T-helper 1 cell treated with Interleukin-12 subunit alpha and Interleukin-12 subunit beta and Interleukin-4 antibody, amounts not matched to agents 30 μg/mL and 1 μg/mL, for 36 hours (primary cell): ENCODE measurements at regions not wholly inside any gene's neighbourhood (a gene's known extent, or its start where the extent isn't known, plus 50 kb on each side); places are given as distances from the start of the nearest gene placed in this dataset.
"Not testable (repeated sequence)": the region's sequence is repeated elsewhere in the genome, so short reads cannot be mapped to it uniquely, and the experiment has no call there.

Experiments
- H3K27ac Mint-ChIP-seq: one replicate; pipeline ENCODE4 v1.8.0; 2021; ENCODE audit warnings: mild to moderate bottlenecking, mixed read lengths
- H3K27me3 Mint-ChIP-seq: one replicate; pipeline ENCODE4 v1.8.0; 2021; ENCODE audit warnings: low read depth, mixed read lengths
- H3K36me3 Mint-ChIP-seq: one replicate; pipeline ENCODE4 v1.8.0; 2021; ENCODE audit warnings: low read depth, mixed read lengths
- H3K4me1 Mint-ChIP-seq: one replicate; pipeline ENCODE4 v1.8.0; 2021; ENCODE audit warnings: low read depth, mixed read lengths
- H3K4me3 Mint-ChIP-seq: one replicate; pipeline ENCODE4 v1.8.0; 2021; ENCODE audit warnings: mild to moderate bottlenecking, moderate library complexity, mixed read lengths
- H3K9me3 Mint-ChIP-seq: one replicate; pipeline ENCODE4 v1.8.0; 2021; ENCODE audit warnings: mixed read lengths

DNA sequence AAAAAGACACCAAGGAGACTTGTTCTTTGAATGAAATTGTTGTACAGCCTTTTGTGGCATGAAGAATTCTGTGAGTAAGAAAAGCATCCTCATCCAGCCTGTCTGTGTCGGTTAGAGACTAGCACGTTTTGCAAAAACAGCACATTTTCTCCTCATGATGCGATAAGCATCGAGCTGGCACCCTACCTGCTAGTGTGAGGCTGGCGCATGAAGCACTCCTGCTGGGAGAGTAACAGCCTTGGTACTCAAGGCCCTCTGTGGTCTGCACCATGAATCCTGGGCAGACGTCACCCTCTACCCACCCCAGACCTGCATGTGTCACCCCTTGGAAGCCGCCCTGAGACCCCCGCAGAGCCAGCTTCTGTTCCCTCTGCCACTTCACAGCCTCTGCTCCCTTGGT, 92.6 kb upstream of the TMEM132E start:
- Mint-ChIP-seq H3K27ac (no peak overlapping the region), H3K36me3 (no peaks in the 10 kb centered on the region), H3K4me1 (peaks cover 3% of the 10 kb centered on the region), H3K4me3 (no peak overlapping the region), H3K27me3 (peaks cover 11% of the 10 kb centered on the region), H3K9me3 (no peaks in the 10 kb centered on the region)

DNA sequence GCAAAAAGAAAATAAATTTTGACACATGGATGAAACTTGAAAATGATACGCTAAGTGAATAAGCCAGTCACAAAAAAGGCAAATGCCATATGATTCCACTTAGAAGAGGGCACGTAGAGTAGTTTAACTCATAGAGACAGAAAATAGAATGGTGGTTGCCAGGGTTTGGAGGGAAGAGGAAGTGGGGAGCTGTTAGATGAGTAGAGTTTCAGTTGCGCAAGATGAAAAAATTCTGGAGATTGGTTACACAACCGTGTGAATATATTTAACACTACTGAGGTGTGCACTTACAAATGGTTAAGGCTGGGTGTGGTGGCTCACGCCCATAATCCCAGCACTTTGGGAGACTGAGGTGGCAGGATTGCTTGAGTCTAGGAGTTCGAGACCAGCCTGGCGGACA, 93.4 kb upstream of the TMEM132E start:
- Mint-ChIP-seq H3K4me3 (no peak overlapping the region), H3K4me1 (peaks cover 3% of the 10 kb centered on the region), H3K9me3 (no peaks in the 10 kb centered on the region), H3K27me3 (peaks cover 11% of the 10 kb centered on the region), H3K36me3 (no peaks in the 10 kb centered on the region), H3K27ac (no peak overlapping the region)

- Mint-ChIP-seq H3K4me1 (peaks cover 3% of the 10 kb centered on the region), H3K4me3 (no peak overlapping the region), H3K27ac (no peak overlapping the region), H3K36me3 (no peaks in the 10 kb centered on the region), H3K27me3 (peaks cover 7% of the 10 kb centered on the region), H3K9me3 (no peaks in the 10 kb centered on the region)
These were observed 95.1 kb upstream of the TMEM132E start for GRCh38 chr17:34484193-34484733.

DNA sequence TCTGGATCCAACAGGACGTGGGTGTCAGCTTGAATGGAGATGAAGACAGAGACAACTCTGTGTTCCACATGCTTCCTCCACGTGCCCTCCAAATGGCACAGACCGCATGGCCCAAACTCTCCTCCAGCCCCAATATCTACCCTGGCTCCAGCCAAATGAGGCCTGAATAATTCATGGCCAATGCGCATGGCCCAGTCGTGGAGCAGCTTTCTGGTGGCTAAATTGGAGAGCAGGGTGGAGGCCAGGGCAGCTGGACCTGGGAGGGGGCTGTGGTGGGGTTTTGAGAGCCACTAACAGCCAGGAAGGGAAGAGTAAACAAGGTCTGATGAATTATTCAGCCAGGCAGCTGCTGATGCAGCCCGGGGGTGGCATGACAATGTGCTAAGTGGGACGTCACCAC, 96.7 kb upstream of the TMEM132E start:
- no peaks in the 10 kb centered on the region for H3K36me3 Mint-ChIP-seq
- no peak overlapping the region for H3K4me3 Mint-ChIP-seq

GRCh38 chr17:34481779-34482178, 97.6 kb upstream of the TMEM132E start:
- Mint-ChIP-seq H3K4me1 (peaks cover 3% of the 10 kb centered on the region), H3K36me3 (no peaks in the 10 kb centered on the region), H3K27me3 (peaks cover 7% of the 10 kb centered on the region), H3K4me3 (no peak overlapping the region), H3K9me3 (no peaks in the 10 kb centered on the region), H3K27ac (no peak overlapping the region)

More for the DNA sequence above, 96.7 kb upstream of the TMEM132E start:
- H3K4me1 Mint-ChIP-seq: peaks cover 3% of the 10 kb centered on the region
- H3K27ac Mint-ChIP-seq: no peak overlapping the region
- H3K27me3 Mint-ChIP-seq: peaks cover 12% of the 10 kb centered on the region
- H3K9me3 Mint-ChIP-seq: no peaks in the 10 kb centered on the region

- Mint-ChIP-seq H3K36me3 (no peaks in the 10 kb centered on the region), H3K4me1 (no peaks in the 10 kb centered on the region), H3K27me3 (peaks cover 5% of the 10 kb centered on the region), H3K4me3 (no peak overlapping the region), H3K27ac (no peak overlapping the region), H3K9me3 (no peaks in the 10 kb centered on the region)
These were observed 100.0 kb upstream of the TMEM132E start for GRCh38 chr17:34479371-34479770.

DNA sequence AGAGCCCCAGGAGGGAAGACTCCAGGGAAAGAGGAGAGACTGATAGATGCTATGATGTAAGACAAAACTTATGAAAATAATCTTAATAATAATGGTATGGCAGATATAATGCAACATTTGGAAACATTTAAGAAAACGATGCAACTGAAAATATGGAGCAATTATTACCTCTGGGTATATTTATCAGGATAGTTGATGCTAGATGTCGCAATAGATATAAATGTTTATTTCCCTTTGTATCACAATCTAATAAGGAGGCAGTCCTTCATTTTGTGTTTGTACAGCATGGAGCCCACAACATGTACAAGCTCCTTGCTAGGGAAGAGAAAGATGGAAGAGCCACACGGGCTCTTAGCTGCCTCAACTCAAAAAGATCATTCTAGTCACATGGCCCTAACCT, 101.1 kb upstream of the TMEM132E start:
- no peaks in the 10 kb centered on the region for H3K36me3 Mint-ChIP-seq
- no peak overlapping the region for H3K4me3 Mint-ChIP-seq
- H3K9me3 Mint-ChIP-seq: no peaks in the 10 kb centered on the region
- H3K4me1 Mint-ChIP-seq: no peaks in the 10 kb centered on the region
- H3K27me3 Mint-ChIP-seq: peaks cover 5% of the 10 kb centered on the region
- no peak overlapping the region for H3K27ac Mint-ChIP-seq

- Mint-ChIP-seq H3K27me3 (peaks cover 15% of the 10 kb centered on the region), H3K4me1 (no peaks in the 10 kb centered on the region), H3K9me3 (no peaks in the 10 kb centered on the region)
These were observed 104.1 kb upstream of the TMEM132E start for GRCh38 chr17:34475296-34475695.

GRCh38 chr17:34474706-34475105, 104.7 kb upstream of the TMEM132E start:
- H3K27ac Mint-ChIP-seq: no peak overlapping the region
- peaks cover 15% of the 10 kb centered on the region for H3K27me3 Mint-ChIP-seq
- H3K36me3 Mint-ChIP-seq: no peaks in the 10 kb centered on the region
- H3K4me1 Mint-ChIP-seq: no peaks in the 10 kb centered on the region
- no peak overlapping the region for H3K4me3 Mint-ChIP-seq
- H3K9me3 Mint-ChIP-seq: no peaks in the 10 kb centered on the region

More at GRCh38 chr17:34475296-34475695, 104.1 kb upstream of the TMEM132E start:
- no peak overlapping the region for H3K27ac Mint-ChIP-seq
- H3K36me3 Mint-ChIP-seq: no peaks in the 10 kb centered on the region
- no peak overlapping the region for H3K4me3 Mint-ChIP-seq

DNA sequence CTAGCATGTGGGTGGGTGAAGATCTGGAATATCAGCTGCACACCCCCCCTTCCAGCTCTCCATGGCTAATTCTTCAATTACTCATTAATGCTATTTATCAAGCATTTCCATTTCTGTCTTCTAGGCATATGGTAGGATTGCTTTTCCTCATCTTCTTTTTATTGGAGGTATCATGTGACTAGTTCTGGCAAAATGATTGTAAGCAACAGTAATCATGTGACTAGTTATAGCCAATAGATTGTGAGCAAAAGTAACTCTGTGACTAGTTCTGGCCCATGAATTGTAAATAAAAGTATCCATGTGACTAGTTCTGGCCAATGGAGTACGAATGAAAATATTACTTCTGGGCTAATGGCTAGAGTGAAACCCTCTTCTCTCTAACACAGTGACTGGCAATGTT, 107.0 kb upstream of the TMEM132E start:
- Mint-ChIP-seq H3K4me3 (no peak overlapping the region), H3K36me3 (no peaks in the 10 kb centered on the region), H3K4me1 (no peaks in the 10 kb centered on the region), H3K27ac (no peak overlapping the region), H3K27me3 (peaks cover 10% of the 10 kb centered on the region), H3K9me3 (no peaks in the 10 kb centered on the region)

GRCh38 chr17:34471278-34471677, 108.1 kb upstream of the TMEM132E start:
- H3K27me3 Mint-ChIP-seq, H3K27ac Mint-ChIP-seq, H3K4me1 Mint-ChIP-seq, H3K4me3 Mint-ChIP-seq, H3K36me3 Mint-ChIP-seq, H3K9me3 Mint-ChIP-seq: not testable (repeated sequence)

- Mint-ChIP-seq H3K27ac (no peak overlapping the region), H3K36me3 (no peaks in the 10 kb centered on the region), H3K4me1 (no peaks in the 10 kb centered on the region), H3K9me3 (no peaks in the 10 kb centered on the region), H3K4me3 (no peak overlapping the region), H3K27me3 (peaks cover 9% of the 10 kb centered on the region)
These were observed 102.8 kb upstream of the CCL1 start for GRCh38 chr17:34465789-34466188.

- H3K4me1 Mint-ChIP-seq: no peaks in the 10 kb centered on the region
- H3K9me3 Mint-ChIP-seq: no peaks in the 10 kb centered on the region
- no peak overlapping the region for H3K4me3 Mint-ChIP-seq
- H3K27me3 Mint-ChIP-seq: peaks cover 10% of the 10 kb centered on the region
- H3K27ac Mint-ChIP-seq: no peak overlapping the region
- H3K36me3 Mint-ChIP-seq: no peaks in the 10 kb centered on the region
These were observed 101.8 kb upstream of the CCL1 start for GRCh38 chr17:34464812-34465211.

DNA sequence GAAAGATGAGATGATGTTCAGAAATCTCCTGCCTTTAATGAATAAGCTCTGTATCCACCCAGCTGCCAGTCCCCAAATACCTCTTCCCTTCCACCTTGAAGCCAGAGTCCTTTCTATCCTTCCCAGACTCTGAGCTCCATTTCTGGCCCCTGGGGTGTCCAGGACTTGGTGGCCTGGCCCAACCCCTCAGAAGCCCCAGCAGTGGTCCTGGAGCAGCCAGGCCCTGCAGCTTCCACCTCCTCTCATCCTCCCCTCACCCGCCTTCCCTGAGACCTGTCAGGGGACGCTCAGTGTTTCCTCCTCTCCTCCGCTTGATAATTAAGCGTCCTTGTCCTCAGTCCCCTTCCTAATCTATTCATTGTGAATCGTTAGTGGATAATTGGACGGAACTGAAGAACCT, 95.2 kb upstream of the CCL1 start:
- no peaks in the 10 kb centered on the region for H3K36me3 Mint-ChIP-seq
- no peaks in the 10 kb centered on the region for H3K9me3 Mint-ChIP-seq
- peaks cover 46% of the 10 kb centered on the region for H3K27me3 Mint-ChIP-seq
- no peak overlapping the region for H3K4me3 Mint-ChIP-seq
- H3K27ac Mint-ChIP-seq: no peak overlapping the region
- H3K4me1 Mint-ChIP-seq: no peaks in the 10 kb centered on the region

- Mint-ChIP-seq H3K9me3 (no peaks in the 10 kb centered on the region), H3K4me1 (no peaks in the 10 kb centered on the region), H3K27ac (no peak overlapping the region), H3K27me3 (peaks cover 52% of the 10 kb centered on the region), H3K36me3 (no peaks in the 10 kb centered on the region), H3K4me3 (no peak overlapping the region)
These were observed 93.1 kb upstream of the CCL1 start for GRCh38 chr17:34456121-34456520.

DNA sequence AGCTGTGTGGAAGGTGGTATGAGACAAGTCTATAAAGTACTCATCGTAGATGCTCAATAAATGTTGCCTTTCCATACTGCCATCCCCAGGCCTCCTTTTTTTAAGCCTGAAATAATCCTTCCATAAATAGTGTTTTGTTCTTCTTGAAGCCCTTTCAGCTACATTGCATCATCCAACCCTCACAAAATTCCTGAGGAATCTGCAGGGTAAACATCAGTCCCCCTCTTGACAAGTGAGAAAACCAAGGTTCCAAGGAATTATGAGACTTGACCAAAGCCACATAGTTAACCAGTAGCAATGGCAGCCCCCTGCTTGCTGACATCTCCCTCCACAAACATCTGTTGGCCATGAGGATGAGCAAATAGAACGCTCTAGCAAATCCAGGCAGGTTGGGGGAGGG, 89.7 kb upstream of the CCL1 start:
- no peak overlapping the region for H3K4me3 Mint-ChIP-seq
- H3K9me3 Mint-ChIP-seq: no peaks in the 10 kb centered on the region
- H3K27ac Mint-ChIP-seq: no peak overlapping the region
- H3K27me3 Mint-ChIP-seq: peaks cover 41% of the 10 kb centered on the region
- no peaks in the 10 kb centered on the region for H3K4me1 Mint-ChIP-seq
- no peaks in the 10 kb centered on the region for H3K36me3 Mint-ChIP-seq
